KMS-11 (cell line): ENCODE measurements at regions not wholly inside any gene's neighbourhood (a gene's known extent, or its start where the extent isn't known, plus 50 kb on each side); places are given as distances from the start of the nearest gene placed in this dataset.

ENCODE experiments used
- H2AFZ ChIP-seq: fragments of 200-600 bp; sonication (generic); 2 replicates; pipeline ENCODE4 v1.6.1; 2016; ENCODE audit warnings: antibody characterized with exemption, mixed run types, low read depth
- H3K27ac ChIP-seq: fragments of 200-600 bp; sonication (generic); 2 replicates; pipeline ENCODE4 v1.6.1; 2016; ENCODE audit warnings: mild to moderate bottlenecking, mixed run types
- H3K27me3 ChIP-seq: fragments of 200-600 bp; sonication (generic); 2 replicates; pipeline ENCODE4 v1.6.1; 2017; ENCODE audit warnings: mild to moderate bottlenecking, low read depth, mixed run types, moderate library complexity; ENCODE audit not compliant: insufficient read depth
- H3K36me3 ChIP-seq: fragments of 200-600 bp; sonication (generic); 2 replicates; pipeline ENCODE4 v1.6.1; 2017; ENCODE audit warnings: mild to moderate bottlenecking, mixed run types; ENCODE audit not compliant: insufficient read depth
- H3K4me1 ChIP-seq: fragments of 200-600 bp; sonication (generic); 2 replicates; pipeline ENCODE4 v1.6.1; 2016; ENCODE audit warnings: mild to moderate bottlenecking, low read depth, mixed run types; ENCODE audit not compliant: poor library complexity, severe bottlenecking
- H3K4me2 ChIP-seq: fragments of 200-600 bp; sonication (generic); 2 replicates; pipeline ENCODE4 v1.7.0; 2016; ENCODE audit warnings: mild to moderate bottlenecking, mixed run types
- H3K4me3 ChIP-seq: fragments of 200-600 bp; sonication (generic); IDR thresholded peaks from 2 replicates; pipeline ENCODE4 v1.6.1; 2017; ENCODE audit warnings: low read depth, low read length, mixed read lengths; ENCODE audit not compliant: insufficient read depth
- H3K79me2 ChIP-seq: fragments of 200-600 bp; sonication (generic); 2 replicates; pipeline ENCODE4 v1.6.1; 2016; ENCODE audit warnings: low read depth, mixed run types; ENCODE audit not compliant: insufficient read depth
- H3K9ac ChIP-seq: fragments of 200-600 bp; sonication (generic); 2 replicates; pipeline ENCODE4 v1.6.1; 2016; ENCODE audit warnings: mild to moderate bottlenecking, mixed run types
- H4K20me1 ChIP-seq: fragments of 200-600 bp; sonication (generic); 2 replicates; pipeline ENCODE4 v1.6.1; 2016; ENCODE audit warnings: mild to moderate bottlenecking, mixed run types; ENCODE audit not compliant: insufficient read depth
- CTCF ChIP-seq: fragments of 200-600 bp; sonication (generic); conservative IDR thresholded peaks from 2 replicates; pipeline ENCODE4 v1.6.1; 2017; ENCODE audit warnings: low read depth, mild to moderate bottlenecking, antibody characterized with exemption, low read length, moderate library complexity, mixed read lengths

- H3K79me2 ChIP-seq = no peaks in the 10 kb centered on the region
- no peak overlapping the region for H2AFZ ChIP-seq
- no peak overlapping the region for H3K4me3 ChIP-seq
- H3K27ac ChIP-seq = no peak overlapping the region
- no peak for TF ChIP-seq CTCF
- no peaks in the 10 kb centered on the region for H3K36me3 ChIP-seq
- no peaks in the 10 kb centered on the region for H3K27me3 ChIP-seq
- H3K4me2 ChIP-seq = no peak overlapping the region
- no peak overlapping the region for H3K9ac ChIP-seq
- no peaks in the 10 kb centered on the region for H4K20me1 ChIP-seq
- no peaks in the 10 kb centered on the region for H3K4me1 ChIP-seq
Observed at GRCh38 chr21:21807598-21807903, 809.3 kb downstream of the NCAM2 start.

- no peak for TF ChIP-seq CTCF
- no peak overlapping the region for H3K4me3 ChIP-seq
- H4K20me1 ChIP-seq = no peaks in the 10 kb centered on the region
- H3K27ac ChIP-seq = no peak overlapping the region
- H3K27me3 ChIP-seq = no peaks in the 10 kb centered on the region
- no peak overlapping the region for H2AFZ ChIP-seq
- H3K9ac ChIP-seq = no peak overlapping the region
- H3K79me2 ChIP-seq = no peaks in the 10 kb centered on the region
- H3K4me2 ChIP-seq = no peak overlapping the region
- H3K4me1 ChIP-seq = no peaks in the 10 kb centered on the region
- H3K36me3 ChIP-seq = no peaks in the 10 kb centered on the region
Observed at GRCh38 chr21:21813289-21813688, 815.1 kb downstream of the NCAM2 start.

- Histone ChIP-seq H3K9ac (no peak overlapping the region), H3K27ac (no peak overlapping the region), H3K27me3 (no peaks in the 10 kb centered on the region), H4K20me1 (no peaks in the 10 kb centered on the region), H3K4me3 (no peak overlapping the region), H3K79me2 (no peaks in the 10 kb centered on the region), H3K4me2 (no peak overlapping the region), H3K4me1 (no peaks in the 10 kb centered on the region), H2AFZ (no peak overlapping the region), H3K36me3 (no peaks in the 10 kb centered on the region)
- no peak for TF ChIP-seq CTCF
Observed at GRCh38 chr21:21813934-21814333, 815.7 kb downstream of the NCAM2 start.

- no peaks in the 10 kb centered on the region for H3K27me3 ChIP-seq
- H3K4me3 ChIP-seq = no peak overlapping the region
- no peak overlapping the region for H3K9ac ChIP-seq
- no peak overlapping the region for H3K27ac ChIP-seq
- H3K4me2 ChIP-seq = no peak overlapping the region
- no peaks in the 10 kb centered on the region for H4K20me1 ChIP-seq
- no peaks in the 10 kb centered on the region for H3K4me1 ChIP-seq
- no peak overlapping the region for H2AFZ ChIP-seq
- TF ChIP-seq CTCF = no peak
- H3K79me2 ChIP-seq = no peaks in the 10 kb centered on the region
- H3K36me3 ChIP-seq = no peaks in the 10 kb centered on the region
Observed at GRCh38 chr21:21816778-21817177, 818.6 kb downstream of the NCAM2 start.

- no peak overlapping the region for H3K4me2 ChIP-seq
- H4K20me1 ChIP-seq = no peaks in the 10 kb centered on the region
- H3K27ac ChIP-seq = no peak overlapping the region
- H3K36me3 ChIP-seq = no peaks in the 10 kb centered on the region
- no peaks in the 10 kb centered on the region for H3K27me3 ChIP-seq
- TF ChIP-seq CTCF = no peak
- H3K4me3 ChIP-seq = no peak overlapping the region
- H3K4me1 ChIP-seq = no peaks in the 10 kb centered on the region
- no peaks in the 10 kb centered on the region for H3K79me2 ChIP-seq
- no peak overlapping the region for H3K9ac ChIP-seq
- no peak overlapping the region for H2AFZ ChIP-seq
Observed at GRCh38 chr21:21818898-21819297, 820.7 kb downstream of the NCAM2 start.
